Activated CD4-positive, CD25-positive, alpha-beta regulatory T cell treated with anti-CD3 and anti-CD28 coated beads, Interleukin-2, amount 50 U/mL, for 16 hours (primary cell): ENCODE measurements at regions not wholly inside any gene's neighbourhood (a gene's known extent, or its start where the extent isn't known, plus 50 kb on each side); places are given as distances from the start of the nearest gene placed in this dataset.

Source experiments
- DNase-seq: peaks from one replicate; pipeline ENCODE4 v3.0.0-alpha.2; 2020; ENCODE audit warnings: low read depth, low spot score

DNA sequence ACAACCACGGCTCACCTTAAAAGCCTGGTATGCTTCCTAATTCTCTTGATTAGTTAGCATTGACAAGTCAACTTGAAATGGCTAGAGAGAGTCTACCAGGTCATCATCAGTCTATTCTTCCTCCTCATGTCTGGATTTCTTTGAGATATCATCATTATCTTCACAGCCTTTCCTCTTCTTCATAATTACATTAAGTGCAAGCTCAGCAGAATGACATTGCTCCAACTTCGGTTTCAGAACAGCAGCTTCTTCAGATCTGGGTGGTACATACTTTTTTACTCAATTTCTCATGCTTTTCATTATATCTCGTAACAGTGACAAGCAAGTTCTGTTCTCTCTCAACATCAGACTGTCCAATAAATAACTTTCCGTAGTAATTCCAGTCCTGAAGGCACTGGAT is 337.5 kb upstream of the TENM3 start:
- no peak for DNase-seq

GRCh38 chr4:181908168-181908567 is 335.0 kb upstream of the TENM3 start:
- no peak for DNase-seq

GRCh38 chr4:181909368-181909767 is 333.8 kb upstream of the TENM3 start:
- no peak for DNase-seq

GRCh38 chr4:181911420-181911819 is 331.8 kb upstream of the TENM3 start:
- no peak for DNase-seq

GRCh38 chr4:181933471-181933870 is 309.7 kb upstream of the TENM3 start:
- DNase-seq, result no peak

GRCh38 chr4:181938631-181939030 is 304.6 kb upstream of the TENM3 start:
- no peak for DNase-seq

GRCh38 chr4:181939199-181939945 is 303.8 kb upstream of the TENM3 start:
- no peak for DNase-seq

DNA sequence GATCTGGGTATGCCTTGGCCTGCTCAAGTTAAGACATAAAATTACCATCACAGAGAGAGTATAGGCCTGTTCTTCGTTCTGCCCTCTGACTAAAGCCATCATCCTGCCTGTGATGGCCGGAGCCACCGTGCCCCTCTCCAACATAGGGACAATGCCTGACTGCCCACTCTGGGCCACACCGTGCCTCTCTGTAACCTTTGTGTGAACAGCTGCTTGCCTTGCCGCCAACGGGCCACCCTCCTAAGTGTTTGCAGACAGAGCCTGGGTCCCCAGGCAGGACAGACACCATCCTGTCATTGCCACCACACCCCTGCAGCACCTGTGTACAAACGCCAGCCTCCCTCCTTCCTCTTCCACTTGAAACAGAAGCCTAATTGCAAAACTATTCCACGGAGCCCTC is 298.7 kb upstream of the TENM3 start:
- DNase-seq, result no peak

GRCh38 chr4:181946902-181947301 is 296.3 kb upstream of the TENM3 start:
- DNase-seq, result no peak

- no peak for DNase-seq
Observed at GRCh38 chr4:181948839-181949382, 294.3 kb upstream of the TENM3 start.

DNA sequence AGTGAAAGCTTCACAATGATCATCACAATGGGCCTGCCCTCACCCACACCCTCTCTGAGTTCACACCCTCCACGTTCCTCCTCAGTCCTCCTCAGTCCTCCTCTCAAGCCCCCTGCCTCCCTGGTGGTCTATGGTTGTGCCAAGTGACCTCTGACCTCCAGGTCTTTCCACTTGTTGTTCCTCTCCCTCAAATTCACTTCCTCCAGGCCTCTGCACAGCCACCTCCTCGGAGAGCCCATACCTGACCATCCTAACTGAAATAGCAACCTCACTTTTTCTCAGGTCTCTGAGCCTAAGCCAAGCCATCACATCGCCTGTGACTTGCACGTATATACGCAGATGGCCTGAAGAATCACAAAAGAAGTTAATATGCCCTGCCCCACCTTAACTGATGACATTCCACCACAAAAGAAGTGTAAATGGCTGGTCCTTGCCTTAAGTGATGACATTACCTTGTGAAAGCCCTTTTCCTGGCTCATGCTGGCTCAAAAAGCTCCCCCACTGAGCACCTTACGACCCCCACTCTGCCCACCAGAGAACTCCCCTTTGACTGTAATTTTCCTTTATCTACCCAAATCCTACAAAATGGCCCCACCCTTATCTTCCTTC is 293.4 kb upstream of the TENM3 start:
- DNase-seq, result no peak

GRCh38 chr4:181950372-181951127 is 292.7 kb upstream of the TENM3 start:
- DNase-seq, result no peak

- DNase-seq, result no peak
Observed at GRCh38 chr4:181951265-181951664, 291.9 kb upstream of the TENM3 start.

DNA sequence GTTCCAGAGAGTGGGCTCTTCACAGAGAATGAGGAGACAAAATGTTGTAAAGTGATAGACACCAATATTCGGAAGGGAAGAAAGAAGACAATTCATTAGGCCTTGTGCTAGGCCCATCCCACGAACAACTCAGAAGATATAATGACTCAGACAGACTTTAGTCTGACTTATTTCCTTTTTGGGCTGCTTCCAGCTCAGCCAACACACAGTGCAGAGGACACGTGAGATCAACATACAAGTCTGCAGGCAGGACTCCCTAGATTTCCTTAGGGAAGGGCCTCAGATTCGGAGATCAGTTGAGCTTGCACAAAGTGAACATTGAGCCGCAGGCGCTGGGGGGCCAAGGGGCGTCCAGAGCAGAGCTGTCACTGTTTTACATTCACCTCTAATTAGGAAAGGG is 290.7 kb upstream of the TENM3 start:
- no peak for DNase-seq

GRCh38 chr4:181956512-181956911 is 286.7 kb upstream of the TENM3 start:
- DNase-seq, result no peak

GRCh38 chr4:181957088-181957487 is 286.1 kb upstream of the TENM3 start:
- no peak for DNase-seq

DNA sequence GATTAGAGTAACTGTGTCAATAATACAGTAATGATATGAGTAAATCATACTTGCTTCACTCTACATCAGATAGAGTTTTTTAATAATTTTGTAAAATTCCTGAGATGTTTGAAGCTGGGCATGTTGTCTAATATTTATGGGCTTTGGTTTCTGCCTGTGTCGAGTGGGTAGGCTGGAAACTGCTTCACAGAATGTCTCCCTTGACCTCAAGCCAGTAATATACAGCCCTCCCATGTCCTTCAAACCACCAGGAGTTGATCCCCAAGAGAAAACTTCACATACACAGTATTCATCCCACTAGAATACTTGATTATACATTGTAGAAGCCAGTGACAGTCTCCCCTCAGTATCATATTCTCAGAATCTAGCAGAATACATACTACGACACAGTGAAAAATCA is 284.8 kb upstream of the TENM3 start:
- DNase-seq, result no peak

DNA sequence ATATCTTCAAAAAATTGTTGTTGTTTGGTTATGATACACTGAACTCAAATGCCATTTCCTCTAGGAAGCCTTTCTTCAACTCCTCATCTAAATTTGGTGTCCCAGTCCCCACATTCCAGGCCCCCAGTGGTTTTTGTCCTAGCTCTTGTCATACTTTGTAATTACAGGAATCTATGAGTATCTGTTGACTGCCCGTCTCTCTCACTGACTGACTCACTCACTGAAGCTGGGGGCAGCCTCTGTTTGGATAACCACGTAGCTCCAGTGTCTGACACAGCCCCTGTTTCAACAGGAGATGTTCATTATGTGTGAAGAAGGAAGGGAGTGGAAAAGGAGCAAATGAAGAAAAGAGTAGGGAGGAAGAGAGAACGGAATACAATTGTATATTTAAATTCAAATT is 284.1 kb upstream of the TENM3 start:
- DNase-seq, result no peak

DNA sequence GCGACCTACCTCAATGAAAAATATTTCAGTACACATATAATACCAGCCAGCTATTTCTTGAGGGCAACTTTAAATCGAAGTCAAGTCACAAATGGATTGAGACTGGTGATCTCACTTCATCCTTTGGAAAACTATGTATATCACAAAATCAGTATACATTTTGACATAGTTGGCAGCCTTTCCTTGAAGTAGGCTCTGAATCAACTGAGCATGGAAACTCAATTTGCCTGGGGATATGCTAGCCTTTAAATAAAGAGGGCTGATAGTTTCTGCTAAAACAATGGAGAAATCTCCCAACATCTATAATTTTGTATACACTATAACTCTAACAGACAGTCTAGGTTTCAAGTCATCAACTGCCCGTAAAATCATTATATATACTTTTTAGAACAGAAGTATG is 282.8 kb upstream of the TENM3 start:
- DNase-seq, result no peak

DNA sequence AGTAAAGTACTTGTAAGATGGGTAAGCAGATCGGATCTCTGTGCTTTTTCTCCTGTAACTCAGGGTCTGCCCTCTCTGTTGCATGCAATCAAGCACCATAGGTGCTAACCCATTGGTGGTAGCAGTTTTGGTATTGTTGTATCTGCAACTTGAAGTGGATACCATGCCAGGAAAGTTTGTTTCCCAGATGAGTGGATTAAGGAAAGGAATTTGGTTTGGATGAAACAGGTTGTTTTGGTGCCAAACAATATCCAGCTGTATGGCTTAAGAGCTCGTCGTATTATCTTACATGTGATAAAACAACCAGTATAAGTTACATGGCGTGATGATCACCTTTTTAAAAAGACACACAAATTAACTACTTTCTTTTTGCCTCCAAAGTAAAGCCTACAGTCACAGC is 280.9 kb upstream of the TENM3 start:
- DNase-seq, result no peak

GRCh38 chr4:181964731-181965130 is 278.5 kb upstream of the TENM3 start:
- DNase-seq, result no peak

- no peak for DNase-seq
Observed at GRCh38 chr4:181966104-181966551, 277.1 kb upstream of the TENM3 start.

GRCh38 chr4:181967401-181967800 is 275.8 kb upstream of the TENM3 start:
- no peak for DNase-seq
